SK-N-SH (cell line): ENCODE measurements at regions not wholly inside any gene's neighbourhood (a gene's known extent, or its start where the extent isn't known, plus 50 kb on each side); places are given as distances from the start of the nearest gene placed in this dataset.

Experiments
- EZH2phosphoT487 ChIP-seq: fragments of 200-600 bp; sonication (generic); IDR thresholded peaks from 2 replicates; pipeline ENCODE4 v1.6.1; 2017; ENCODE audit warnings: low read depth, mixed run types, mild to moderate bottlenecking, antibody characterized with exemption, moderate library complexity, borderline replicate concordance
- JUND ChIP-seq: IDR thresholded peaks from 2 replicates; pipeline ENCODE4 v1.4.0; 2012
- RAD21 ChIP-seq: IDR thresholded peaks from 2 replicates; pipeline ENCODE4 v1.6.1; 2012; ENCODE audit warnings: mild to moderate bottlenecking, low read length
- RCOR1 ChIP-seq: fragments of 150-350 bp; IDR thresholded peaks from 2 replicates; pipeline ENCODE4 v1.6.1; 2017; ENCODE audit warnings: antibody characterized with exemption, low read length
- SIN3A ChIP-seq: IDR thresholded peaks from 2 replicates; pipeline ENCODE4 v1.6.1; 2012; ENCODE audit warnings: low read depth, mild to moderate bottlenecking, low read length, moderate library complexity, borderline replicate concordance
- SMC3 ChIP-seq: IDR thresholded peaks from 2 replicates; pipeline ENCODE4 v1.6.1; 2012; ENCODE audit warnings: low read depth, low read length, improper control_type of control experiment
- YY1 ChIP-seq: IDR thresholded peaks from 2 replicates; pipeline ENCODE4 v1.4.0; 2012; ENCODE audit warnings: low read depth, mild to moderate bottlenecking
- TF ChIP-seq, protein P1 (sequence below): fragments of 200-600 bp; sonication (generic); IDR thresholded peaks from 2 replicates; pipeline ENCODE4 v1.6.1; 2017; ENCODE audit warnings: antibody characterized with exemption, mild to moderate bottlenecking, moderate library complexity

- TF ChIP-seq, protein P1, sequence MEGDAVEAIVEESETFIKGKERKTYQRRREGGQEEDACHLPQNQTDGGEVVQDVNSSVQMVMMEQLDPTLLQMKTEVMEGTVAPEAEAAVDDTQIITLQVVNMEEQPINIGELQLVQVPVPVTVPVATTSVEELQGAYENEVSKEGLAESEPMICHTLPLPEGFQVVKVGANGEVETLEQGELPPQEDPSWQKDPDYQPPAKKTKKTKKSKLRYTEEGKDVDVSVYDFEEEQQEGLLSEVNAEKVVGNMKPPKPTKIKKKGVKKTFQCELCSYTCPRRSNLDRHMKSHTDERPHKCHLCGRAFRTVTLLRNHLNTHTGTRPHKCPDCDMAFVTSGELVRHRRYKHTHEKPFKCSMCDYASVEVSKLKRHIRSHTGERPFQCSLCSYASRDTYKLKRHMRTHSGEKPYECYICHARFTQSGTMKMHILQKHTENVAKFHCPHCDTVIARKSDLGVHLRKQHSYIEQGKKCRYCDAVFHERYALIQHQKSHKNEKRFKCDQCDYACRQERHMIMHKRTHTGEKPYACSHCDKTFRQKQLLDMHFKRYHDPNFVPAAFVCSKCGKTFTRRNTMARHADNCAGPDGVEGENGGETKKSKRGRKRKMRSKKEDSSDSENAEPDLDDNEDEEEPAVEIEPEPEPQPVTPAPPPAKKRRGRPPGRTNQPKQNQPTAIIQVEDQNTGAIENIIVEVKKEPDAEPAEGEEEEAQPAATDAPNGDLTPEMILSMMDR, result no peak
- TF ChIP-seq SMC3 (no peak), YY1 (no peak), RAD21 (no peak), EZH2phosphoT487 (no peak), RCOR1 (no peak), JUND (no peak), SIN3A (no peak)
Measured at GRCh38 chr6:28673417-28673786, 147.7 kb downstream of the GPX5 start.
